ENCODE measurements at regions not wholly inside any gene's neighbourhood (a gene's known extent, or its start where the extent isn't known, plus 50 kb on each side); places are given as distances from the start of the nearest gene placed in this dataset.
"Not testable (repeated sequence)": the region's sequence is repeated elsewhere in the genome, so short reads cannot be mapped to it uniquely, and the experiment has no call there.

DNA sequence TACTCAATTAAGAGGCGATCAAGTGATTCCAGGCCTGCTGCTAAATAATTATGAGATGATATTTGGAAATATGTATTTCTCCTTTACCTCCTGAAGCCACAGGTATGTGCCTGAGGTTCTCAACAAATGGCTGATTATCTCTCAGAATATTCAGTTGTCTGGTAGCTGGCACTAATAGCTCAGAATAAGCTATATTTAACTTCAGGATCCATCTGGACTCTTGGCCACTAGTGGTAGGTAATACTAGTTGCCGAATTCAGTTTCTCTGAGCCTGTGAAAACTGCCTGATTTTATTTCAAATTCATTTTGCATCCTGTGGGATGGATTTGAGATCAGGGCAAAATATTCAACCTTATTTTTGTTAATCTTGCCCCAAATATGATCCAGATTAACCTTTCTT lies 499.0 kb downstream of the DIPK2A start:
- H3K9me3 Mint-ChIP-seq: no peaks in the 10 kb centered on the region
- H3K4me1 Mint-ChIP-seq: no peaks in the 10 kb centered on the region
- no peaks in the 10 kb centered on the region for H3K27me3 Mint-ChIP-seq
- no peak overlapping the region for H3K4me3 Mint-ChIP-seq
- no peaks in the 10 kb centered on the region for H3K36me3 Mint-ChIP-seq
- DNase-seq: no peak
- H3K27ac Mint-ChIP-seq: no peak overlapping the region

DNA sequence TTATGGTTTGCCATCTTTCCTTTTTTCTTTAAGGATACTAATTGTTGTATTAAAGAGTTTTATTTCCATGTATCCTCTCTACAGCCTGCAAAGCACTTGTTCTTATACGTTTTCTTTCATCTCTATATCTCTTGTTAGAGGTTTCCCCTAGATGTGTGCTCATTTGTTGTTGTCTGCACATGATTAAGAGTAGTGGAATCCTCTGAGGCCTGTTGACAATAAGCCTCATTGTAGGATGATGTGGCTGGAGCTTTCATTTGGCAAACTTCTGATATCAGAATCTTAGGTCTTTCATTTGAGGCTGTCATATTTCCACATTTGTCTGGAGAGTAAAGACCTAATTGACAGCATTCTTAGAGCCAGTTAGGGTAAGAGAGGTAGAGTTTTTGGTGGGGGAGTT lies 506.0 kb downstream of the DIPK2A start:
- Mint-ChIP-seq H3K4me1 (no peaks in the 10 kb centered on the region), H3K4me3 (no peak overlapping the region), H3K36me3 (no peaks in the 10 kb centered on the region), H3K27me3 (no peaks in the 10 kb centered on the region), H3K9me3 (no peaks in the 10 kb centered on the region), H3K27ac (no peak overlapping the region)
- no peak for DNase-seq

GRCh38 chr3:144480416-144480919 lies 508.8 kb downstream of the DIPK2A start:
- no peaks in the 10 kb centered on the region for H3K4me1 Mint-ChIP-seq
- H3K27me3 Mint-ChIP-seq: no peaks in the 10 kb centered on the region

GRCh38 chr3:144482876-144483275 lies 511.3 kb downstream of the DIPK2A start:
- Mint-ChIP-seq H3K27ac (no peak overlapping the region), H3K9me3 (no peaks in the 10 kb centered on the region), H3K36me3 (no peaks in the 10 kb centered on the region)

More at GRCh38 chr3:144480416-144480919, 508.8 kb downstream of the DIPK2A start:
- Mint-ChIP-seq H3K27ac (no peak overlapping the region), H3K4me3 (no peak overlapping the region), H3K36me3 (no peaks in the 10 kb centered on the region), H3K9me3 (no peaks in the 10 kb centered on the region)
- DNase-seq: no peak

GRCh38 chr3:144487011-144487410 lies 515.4 kb downstream of the DIPK2A start:
- Mint-ChIP-seq H3K36me3 (no peaks in the 10 kb centered on the region), H3K4me1 (no peaks in the 10 kb centered on the region), H3K9me3 (no peaks in the 10 kb centered on the region), H3K27me3 (no peaks in the 10 kb centered on the region), H3K27ac (no peak overlapping the region), H3K4me3 (no peak overlapping the region)
- DNase-seq: no peak

More at GRCh38 chr3:144482876-144483275, 511.3 kb downstream of the DIPK2A start:
- DNase-seq: no peak
- Mint-ChIP-seq H3K4me3 (no peak overlapping the region), H3K4me1 (no peaks in the 10 kb centered on the region), H3K27me3 (no peaks in the 10 kb centered on the region)

- Mint-ChIP-seq H3K36me3 (no peaks in the 10 kb centered on the region), H3K4me1 (no peaks in the 10 kb centered on the region), H3K4me3 (no peak overlapping the region), H3K9me3 (no peaks in the 10 kb centered on the region), H3K27ac (no peak overlapping the region), H3K27me3 (no peaks in the 10 kb centered on the region)
- no peak for DNase-seq
Measured at GRCh38 chr3:144488927-144489326, 517.3 kb downstream of the DIPK2A start.

- Mint-ChIP-seq H3K27me3 (no peaks in the 10 kb centered on the region), H3K4me3 (no peak overlapping the region), H3K4me1 (no peaks in the 10 kb centered on the region), H3K9me3 (no peaks in the 10 kb centered on the region), H3K36me3 (no peaks in the 10 kb centered on the region), H3K27ac (no peak overlapping the region)
- no peak for DNase-seq
Measured at GRCh38 chr3:144491333-144491732, 519.7 kb downstream of the DIPK2A start.

GRCh38 chr3:144494651-144495050 lies 523.0 kb downstream of the DIPK2A start:
- not testable (repeated sequence) for H3K27ac Mint-ChIP-seq, DNase-seq, H3K27me3 Mint-ChIP-seq, H3K4me3 Mint-ChIP-seq, H3K4me1 Mint-ChIP-seq, H3K9me3 Mint-ChIP-seq, H3K36me3 Mint-ChIP-seq

GRCh38 chr3:144496141-144496835 lies 524.7 kb downstream of the DIPK2A start:
- Mint-ChIP-seq H3K27me3 (no peaks in the 10 kb centered on the region), H3K9me3 (no peaks in the 10 kb centered on the region), H3K36me3 (no peaks in the 10 kb centered on the region), H3K4me1 (no peaks in the 10 kb centered on the region), H3K27ac (no peak overlapping the region), H3K4me3 (no peak overlapping the region)
- DNase-seq: no peak

- H3K9me3 Mint-ChIP-seq: no peaks in the 10 kb centered on the region
- no peak for DNase-seq
- H3K27me3 Mint-ChIP-seq: no peaks in the 10 kb centered on the region
- H3K36me3 Mint-ChIP-seq: no peaks in the 10 kb centered on the region
- H3K4me1 Mint-ChIP-seq: no peaks in the 10 kb centered on the region
- no peak overlapping the region for H3K27ac Mint-ChIP-seq
- no peak overlapping the region for H3K4me3 Mint-ChIP-seq
Measured at GRCh38 chr3:144497452-144497851, 525.8 kb downstream of the DIPK2A start.

DNA sequence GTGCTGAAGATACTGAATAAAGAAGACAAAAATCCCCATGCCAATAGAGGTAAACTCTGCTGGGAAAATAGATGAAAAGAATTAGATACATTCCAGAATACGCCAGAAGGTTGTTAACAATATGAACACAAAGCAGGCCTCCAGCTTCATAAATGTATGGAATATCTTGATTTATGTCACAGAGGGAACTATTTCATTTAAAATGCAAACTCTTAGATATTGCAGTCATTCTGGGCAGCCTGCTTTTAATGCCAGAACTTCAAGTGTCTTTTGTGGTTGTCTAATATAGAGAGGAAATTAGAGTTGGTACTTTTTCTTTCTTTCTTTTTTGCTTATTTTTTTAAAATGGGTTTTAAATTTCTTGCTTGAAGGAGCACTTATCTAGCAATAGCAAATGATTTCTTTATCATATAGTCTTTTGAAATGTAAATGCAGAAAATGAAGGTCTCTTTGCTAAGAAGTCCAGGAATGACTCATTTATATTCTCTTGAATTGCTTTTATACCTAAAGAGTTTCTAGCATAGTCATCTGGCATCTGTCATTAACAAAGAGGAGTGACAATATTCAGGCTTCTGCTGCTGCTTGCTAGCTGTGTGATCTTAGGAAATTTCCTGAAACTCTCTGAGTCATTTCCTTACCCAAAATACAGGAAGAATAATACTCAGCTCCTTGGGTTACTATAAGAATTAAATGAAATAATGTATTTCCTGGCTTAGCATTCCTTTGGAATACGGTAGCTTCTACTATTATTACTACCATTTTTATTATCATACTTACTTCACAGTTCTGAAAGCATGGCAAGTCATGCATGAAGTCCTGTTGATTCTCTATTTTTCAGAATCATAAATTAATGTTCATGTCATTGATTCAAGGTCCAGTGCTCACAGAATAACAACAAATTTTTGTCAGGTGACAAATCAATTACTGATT lies 527.6 kb downstream of the DIPK2A start:
- Mint-ChIP-seq H3K27ac (no peak overlapping the region), H3K27me3 (peaks cover 6% of the 10 kb centered on the region), H3K4me3 (no peak overlapping the region), H3K9me3 (no peaks in the 10 kb centered on the region), H3K36me3 (no peaks in the 10 kb centered on the region), H3K4me1 (no peaks in the 10 kb centered on the region)
- no peak for DNase-seq

DNA sequence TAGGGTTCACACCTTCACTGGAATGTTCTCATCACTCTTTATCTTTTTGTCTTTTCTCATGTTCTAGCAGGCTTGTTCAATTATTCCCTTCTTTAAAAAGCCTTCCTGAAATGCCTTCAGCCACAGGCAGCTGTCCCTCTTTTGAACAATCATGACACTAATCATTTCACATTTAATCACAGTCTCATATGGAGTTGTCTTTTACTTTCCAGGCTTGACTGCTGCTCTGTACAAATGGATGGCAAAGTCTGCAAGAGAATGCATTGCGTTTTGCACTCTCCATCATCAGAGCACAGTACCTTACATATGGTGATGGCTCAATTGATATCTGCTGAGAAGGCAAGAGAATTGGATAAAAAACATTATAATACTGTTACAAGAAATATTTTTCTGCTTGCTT lies 529.8 kb downstream of the DIPK2A start:
- H3K9me3 Mint-ChIP-seq: no peaks in the 10 kb centered on the region
- H3K4me3 Mint-ChIP-seq: no peak overlapping the region
- no peak overlapping the region for H3K27ac Mint-ChIP-seq
- no peaks in the 10 kb centered on the region for H3K4me1 Mint-ChIP-seq
- no peak for DNase-seq
- H3K27me3 Mint-ChIP-seq: peaks cover 6% of the 10 kb centered on the region
- no peaks in the 10 kb centered on the region for H3K36me3 Mint-ChIP-seq

DNA sequence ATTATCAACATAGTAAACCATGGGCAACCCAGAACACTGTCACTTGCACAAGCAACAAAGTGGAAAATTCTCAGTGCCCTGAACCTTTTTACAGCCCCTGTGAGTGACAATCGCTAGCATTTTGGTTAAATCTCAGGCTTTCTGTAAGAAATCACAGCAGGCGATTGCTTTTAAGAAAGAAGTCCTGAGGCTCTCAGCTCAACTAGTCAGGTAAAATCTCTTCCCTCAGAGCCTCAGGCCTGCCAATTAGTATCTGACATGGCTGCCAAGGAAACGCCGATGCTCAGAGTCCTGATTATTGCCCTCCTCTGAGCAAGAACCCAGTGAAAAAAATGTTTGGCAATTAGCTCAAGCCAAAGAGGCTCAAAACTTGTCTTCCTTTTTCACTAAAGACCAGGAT lies 530.8 kb downstream of the DIPK2A start:
- peaks cover 6% of the 10 kb centered on the region for H3K27me3 Mint-ChIP-seq
- no peak for DNase-seq
- H3K9me3 Mint-ChIP-seq: no peaks in the 10 kb centered on the region
- no peak overlapping the region for H3K4me3 Mint-ChIP-seq
- no peaks in the 10 kb centered on the region for H3K36me3 Mint-ChIP-seq
- H3K4me1 Mint-ChIP-seq: no peaks in the 10 kb centered on the region
- no peak overlapping the region for H3K27ac Mint-ChIP-seq

DNA sequence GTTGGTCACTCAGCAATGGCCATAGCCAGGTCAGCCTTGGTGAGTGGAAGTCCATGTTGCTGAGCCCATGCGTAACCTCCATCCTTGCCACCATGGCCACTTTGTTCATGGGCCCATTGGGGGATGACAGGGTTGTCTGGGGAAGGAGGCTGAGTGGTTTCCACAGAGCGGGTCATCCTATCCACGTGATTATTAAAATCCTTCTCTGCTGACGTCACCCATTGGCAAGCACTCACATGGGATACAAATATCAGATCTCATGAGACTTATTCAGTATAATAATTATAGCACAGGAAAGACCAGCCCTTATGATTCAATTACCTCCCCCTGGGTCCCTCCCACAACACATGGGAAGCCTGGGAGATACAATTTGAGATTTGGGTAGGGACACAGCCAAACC lies 534.8 kb downstream of the DIPK2A start:
- H3K27me3 Mint-ChIP-seq, DNase-seq, H3K9me3 Mint-ChIP-seq, H3K36me3 Mint-ChIP-seq, H3K27ac Mint-ChIP-seq, H3K4me3 Mint-ChIP-seq, H3K4me1 Mint-ChIP-seq: not testable (repeated sequence)

DNA sequence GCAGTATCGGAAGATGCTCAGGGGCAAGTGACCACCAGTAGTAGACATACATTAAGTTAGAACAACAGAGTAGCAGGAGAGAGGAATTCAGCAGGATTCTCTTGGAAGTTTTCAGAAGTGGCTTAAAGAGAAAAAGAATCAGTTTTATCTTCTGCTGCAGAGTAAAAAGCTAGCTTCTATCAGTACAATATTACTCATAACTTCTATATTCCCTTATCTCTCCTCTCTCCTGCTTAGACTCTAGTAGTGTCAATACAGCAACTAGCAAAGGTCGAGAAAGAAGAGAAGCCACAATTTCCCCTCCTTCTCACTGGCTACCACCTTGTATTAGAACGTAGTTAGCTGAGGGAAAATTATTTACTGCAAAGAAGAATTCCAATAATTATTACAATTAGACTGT lies 539.7 kb downstream of the DIPK2A start:
- Mint-ChIP-seq H3K4me1 (no peaks in the 10 kb centered on the region), H3K36me3 (no peaks in the 10 kb centered on the region), H3K4me3 (no peak overlapping the region), H3K27me3 (no peaks in the 10 kb centered on the region), H3K9me3 (no peaks in the 10 kb centered on the region), H3K27ac (no peak overlapping the region)
- DNase-seq: no peak
